22Rv1 (cell line): ENCODE measurements at regions not wholly inside any gene's neighbourhood (a gene's known extent, or its start where the extent isn't known, plus 50 kb on each side); places are given as distances from the start of the nearest gene placed in this dataset.

Source experiments
- CTCF ChIP-seq: fragments of 450-650 bp; IDR thresholded peaks from 2 replicates; pipeline ENCODE4 v1.5.1; 2017; ENCODE audit warnings: mild to moderate bottlenecking
- ZFX ChIP-seq: fragments of 450-650 bp; IDR thresholded peaks from 2 replicates; pipeline ENCODE4 v1.6.1; 2017; ENCODE audit warnings: antibody characterized with exemption, borderline replicate concordance

- TF ChIP-seq CTCF = no peak
- TF ChIP-seq ZFX = no peak
These were observed 265.3 kb upstream of the PLEKHG7 start for GRCh38 chr12:92437452-92437851.
